ENCODE measurements at regions not wholly inside any gene's neighbourhood (a gene's known extent, or its start where the extent isn't known, plus 50 kb on each side); places are given as distances from the start of the nearest gene placed in this dataset.

- H3K36me3 ChIP-seq (ENCODE audit: control insufficient read depth in 4 of 4, insufficient read depth in 4 of 4, low read length in 4 of 4): no peaks in the 10 kb centered on the region
- peaks cover 0 to 3% (median under 1%) of the 10 kb centered on the region in 4 donors for H3K9me3 ChIP-seq (ENCODE audit: control insufficient read depth in 4 of 4, insufficient read depth in 3 of 4, low read length in 3 of 4)
- ATAC-seq (ENCODE audit: insufficient read depth, low FRiP score) (no peak), DNase-seq (peak in 2 of 3 donors; percentile 68 to 86)
- no peak overlapping the region for H3K4me3 ChIP-seq
- H3K27ac ChIP-seq (ENCODE audit: low read depth in 1 of 2, low read length in 1 of 2): no peak overlapping the region
- TF ChIP-seq, protein P1, sequence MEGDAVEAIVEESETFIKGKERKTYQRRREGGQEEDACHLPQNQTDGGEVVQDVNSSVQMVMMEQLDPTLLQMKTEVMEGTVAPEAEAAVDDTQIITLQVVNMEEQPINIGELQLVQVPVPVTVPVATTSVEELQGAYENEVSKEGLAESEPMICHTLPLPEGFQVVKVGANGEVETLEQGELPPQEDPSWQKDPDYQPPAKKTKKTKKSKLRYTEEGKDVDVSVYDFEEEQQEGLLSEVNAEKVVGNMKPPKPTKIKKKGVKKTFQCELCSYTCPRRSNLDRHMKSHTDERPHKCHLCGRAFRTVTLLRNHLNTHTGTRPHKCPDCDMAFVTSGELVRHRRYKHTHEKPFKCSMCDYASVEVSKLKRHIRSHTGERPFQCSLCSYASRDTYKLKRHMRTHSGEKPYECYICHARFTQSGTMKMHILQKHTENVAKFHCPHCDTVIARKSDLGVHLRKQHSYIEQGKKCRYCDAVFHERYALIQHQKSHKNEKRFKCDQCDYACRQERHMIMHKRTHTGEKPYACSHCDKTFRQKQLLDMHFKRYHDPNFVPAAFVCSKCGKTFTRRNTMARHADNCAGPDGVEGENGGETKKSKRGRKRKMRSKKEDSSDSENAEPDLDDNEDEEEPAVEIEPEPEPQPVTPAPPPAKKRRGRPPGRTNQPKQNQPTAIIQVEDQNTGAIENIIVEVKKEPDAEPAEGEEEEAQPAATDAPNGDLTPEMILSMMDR (IDR thresholded peaks at IDR 0.05; ENCODE audit: control extremely low read depth, extremely low read depth): no peak
- 52 to 70% methylated on average over 5 of the region's 5 CpGs for WGBS, 2 donors
- peaks cover 0 to 14% (median 0%) of the 10 kb centered on the region in 5 donors for H3K4me1 ChIP-seq (ENCODE audit: control insufficient read depth in 5 of 5, insufficient read depth in 5 of 5, low read length in 5 of 5)
- H3K27me3 ChIP-seq (ENCODE audit: control insufficient read depth in 3 of 3, insufficient read depth in 3 of 3, low read length in 2 of 3): no peaks in the 10 kb centered on the region
- no peak overlapping the region for H3K9ac ChIP-seq (ENCODE audit: insufficient read depth in 1 of 2, low read length in 2 of 2)
Measured at GRCh38 chr15:97076011-97076410, 745.5 kb downstream of the NR2F2 start.

- DNase-seq (no peak), ATAC-seq (ENCODE audit: insufficient read depth, low FRiP score) (no peak)
- Histone ChIP-seq H3K9me3 (ENCODE audit: control insufficient read depth in 4 of 4, insufficient read depth in 3 of 4, low read length in 3 of 4) (peaks cover 0 to 3% (median under 1%) of the 10 kb centered on the region in 4 donors), H3K4me1 (ENCODE audit: control insufficient read depth in 5 of 5, insufficient read depth in 5 of 5, low read length in 5 of 5) (peaks cover 0 to 14% (median 4%) of the 10 kb centered on the region in 5 donors), H3K4me3 (no peak overlapping the region), H3K27ac (ENCODE audit: low read depth in 1 of 2, low read length in 1 of 2) (no peak overlapping the region), H3K9ac (ENCODE audit: insufficient read depth in 1 of 2, low read length in 2 of 2) (no peak overlapping the region), H3K36me3 (ENCODE audit: control insufficient read depth in 4 of 4, insufficient read depth in 4 of 4, low read length in 4 of 4) (no peaks in the 10 kb centered on the region), H3K27me3 (ENCODE audit: control insufficient read depth in 3 of 3, insufficient read depth in 3 of 3, low read length in 2 of 3) (no peaks in the 10 kb centered on the region)
- whole genome bisulfite sequencing, 2 donors: 54 to 60% methylated on average over 2 of the region's 2 CpGs
- TF ChIP-seq, protein P1 (IDR thresholded peaks at IDR 0.05; ENCODE audit: control extremely low read depth, extremely low read depth): no peak
Measured at GRCh38 chr15:97077975-97078374, 747.5 kb downstream of the NR2F2 start.

DNA sequence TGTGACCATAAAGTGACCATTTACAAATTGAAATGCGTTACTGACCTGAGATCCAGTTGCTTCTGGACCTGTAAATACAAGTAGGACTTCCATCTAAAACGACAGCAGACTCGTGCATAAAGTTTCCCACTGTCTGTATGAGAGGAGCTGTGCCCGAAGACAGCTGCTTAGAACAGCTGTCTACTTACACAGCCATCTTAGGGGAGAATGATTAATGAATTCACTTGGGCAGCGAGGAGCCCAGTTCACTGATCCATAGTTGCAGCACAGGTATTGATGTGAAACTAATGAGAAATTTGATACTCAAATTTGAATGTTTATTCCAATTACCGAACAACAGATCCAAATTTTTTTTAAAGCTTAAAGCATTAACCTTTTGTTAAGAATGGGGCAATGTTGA lies 748.1 kb downstream of the NR2F2 start:
- Histone ChIP-seq H3K36me3 (ENCODE audit: control insufficient read depth in 4 of 4, insufficient read depth in 4 of 4, low read length in 4 of 4) (no peaks in the 10 kb centered on the region), H3K4me3 (no peak overlapping the region), H3K27me3 (ENCODE audit: control insufficient read depth in 3 of 3, insufficient read depth in 3 of 3, low read length in 2 of 3) (no peaks in the 10 kb centered on the region), H3K9me3 (ENCODE audit: control insufficient read depth in 4 of 4, insufficient read depth in 3 of 4, low read length in 3 of 4) (peaks cover 0 to 3% (median under 1%) of the 10 kb centered on the region in 4 donors), H3K27ac (ENCODE audit: low read depth in 1 of 2, low read length in 1 of 2) (no peak overlapping the region), H3K9ac (ENCODE audit: insufficient read depth in 1 of 2, low read length in 2 of 2) (no peak overlapping the region), H3K4me1 (ENCODE audit: control insufficient read depth in 5 of 5, insufficient read depth in 5 of 5, low read length in 5 of 5) (peaks cover 0 to 11% (median 4%) of the 10 kb centered on the region in 5 donors)
- TF ChIP-seq, protein P1 (IDR thresholded peaks at IDR 0.05; ENCODE audit: control extremely low read depth, extremely low read depth): no peak
- WGBS, 2 donors: 60 to 70% methylated on average over 6 of the region's 6 CpGs
- ATAC-seq (ENCODE audit: insufficient read depth, low FRiP score) (no peak), DNase-seq (no peak)

DNA sequence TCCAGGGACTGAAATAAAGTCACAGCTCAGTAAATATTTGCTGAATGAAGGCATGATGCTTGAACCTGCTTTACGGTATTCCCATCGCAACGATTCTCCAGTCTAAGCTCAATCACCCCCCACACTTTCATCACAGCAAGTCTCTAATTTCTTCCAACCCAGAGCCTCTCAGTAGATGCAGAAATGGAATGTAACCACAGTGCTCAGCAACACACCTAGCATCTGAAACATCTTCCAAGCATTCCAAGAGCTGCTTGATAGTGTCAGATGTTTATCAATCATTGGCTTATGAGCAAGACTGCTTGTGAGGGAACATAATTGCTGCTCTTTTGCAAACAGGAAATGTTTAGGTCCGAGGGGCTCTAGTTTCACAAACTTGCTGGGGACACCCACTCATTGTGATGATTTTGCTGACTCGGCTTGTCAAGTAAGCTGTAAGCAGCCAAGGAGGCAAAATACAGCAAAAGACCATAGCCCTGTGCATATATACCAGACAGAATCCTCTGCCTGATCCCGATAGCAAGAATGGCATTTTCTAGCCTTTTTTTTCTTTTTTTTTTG lies 751.2 kb downstream of the NR2F2 start:
- no peaks in the 10 kb centered on the region for H3K27me3 ChIP-seq (ENCODE audit: control insufficient read depth in 3 of 3, insufficient read depth in 3 of 3, low read length in 2 of 3)
- no peak overlapping the region for H3K9ac ChIP-seq (ENCODE audit: insufficient read depth in 1 of 2, low read length in 2 of 2)
- WGBS, 2 donors: 71 to 79% methylated on average over 6 of the region's 6 CpGs
- no peaks in the 10 kb centered on the region for H3K9me3 ChIP-seq (ENCODE audit: control insufficient read depth in 4 of 4, insufficient read depth in 3 of 4, low read length in 3 of 4)
- H3K27ac ChIP-seq (ENCODE audit: low read depth in 1 of 2, low read length in 1 of 2): no peak overlapping the region
- H3K36me3 ChIP-seq (ENCODE audit: control insufficient read depth in 4 of 4, insufficient read depth in 4 of 4, low read length in 4 of 4): no peaks in the 10 kb centered on the region
- TF ChIP-seq, protein P1 (IDR thresholded peaks at IDR 0.05; ENCODE audit: control extremely low read depth, extremely low read depth): no peak
- peaks cover 0 to 10% (median 4%) of the 10 kb centered on the region in 5 donors for H3K4me1 ChIP-seq (ENCODE audit: control insufficient read depth in 5 of 5, insufficient read depth in 5 of 5, low read length in 5 of 5)
- DNase-seq: peak in 2 of 3 donors; percentile 39 to 66
- H3K4me3 ChIP-seq: no peak overlapping the region
- no peak for ATAC-seq (ENCODE audit: insufficient read depth, low FRiP score)

All from lung (tissue), 11 donors.